PFSK-1 (cell line): ENCODE measurements at regions not wholly inside any gene's neighbourhood (a gene's known extent, or its start where the extent isn't known, plus 50 kb on each side); places are given as distances from the start of the nearest gene placed in this dataset.

Experiments used
- FOXP2 ChIP-seq: optimal IDR thresholded peaks from 2 replicates; pipeline ENCODE3; 2011; ENCODE audit warnings: borderline replicate concordance, control low read depth, inconsistent platforms; ENCODE audit not compliant: insufficient read depth; ENCODE audit errors: extremely low read length, extremely low read depth
- POLR2AphosphoS5 ChIP-seq: IDR thresholded peaks from 2 replicates; pipeline ENCODE4 v1.6.1; 2012; ENCODE audit warnings: low read depth, mild to moderate bottlenecking, control low read depth, low read length, moderate library complexity
- SIN3A ChIP-seq: IDR thresholded peaks from 2 replicates; pipeline ENCODE4 v1.6.1; 2012; ENCODE audit warnings: mild to moderate bottlenecking, low read length, moderate library complexity, borderline replicate concordance; ENCODE audit not compliant: insufficient read depth
- TAF1 ChIP-seq: IDR thresholded peaks from 2 replicates; pipeline ENCODE4 v1.6.1; 2012; ENCODE audit warnings: low read length, control low read depth, borderline replicate concordance; ENCODE audit not compliant: insufficient read depth
- TF ChIP-seq, protein P1 (sequence below), 2 experiments: IDR thresholded peaks; 2 replicates each; pipeline versions ENCODE4 v1.6.1 to v1.8.0; 2011 to 2012; ENCODE audit warnings: low read depth in 2 of 2, low read length in 2 of 2, control low read depth in 1 of 2, inconsistent platforms in 1 of 2, mild to moderate bottlenecking in 1 of 2, moderate library complexity in 1 of 2; ENCODE audit not compliant: insufficient read depth in 1 of 2

DNA sequence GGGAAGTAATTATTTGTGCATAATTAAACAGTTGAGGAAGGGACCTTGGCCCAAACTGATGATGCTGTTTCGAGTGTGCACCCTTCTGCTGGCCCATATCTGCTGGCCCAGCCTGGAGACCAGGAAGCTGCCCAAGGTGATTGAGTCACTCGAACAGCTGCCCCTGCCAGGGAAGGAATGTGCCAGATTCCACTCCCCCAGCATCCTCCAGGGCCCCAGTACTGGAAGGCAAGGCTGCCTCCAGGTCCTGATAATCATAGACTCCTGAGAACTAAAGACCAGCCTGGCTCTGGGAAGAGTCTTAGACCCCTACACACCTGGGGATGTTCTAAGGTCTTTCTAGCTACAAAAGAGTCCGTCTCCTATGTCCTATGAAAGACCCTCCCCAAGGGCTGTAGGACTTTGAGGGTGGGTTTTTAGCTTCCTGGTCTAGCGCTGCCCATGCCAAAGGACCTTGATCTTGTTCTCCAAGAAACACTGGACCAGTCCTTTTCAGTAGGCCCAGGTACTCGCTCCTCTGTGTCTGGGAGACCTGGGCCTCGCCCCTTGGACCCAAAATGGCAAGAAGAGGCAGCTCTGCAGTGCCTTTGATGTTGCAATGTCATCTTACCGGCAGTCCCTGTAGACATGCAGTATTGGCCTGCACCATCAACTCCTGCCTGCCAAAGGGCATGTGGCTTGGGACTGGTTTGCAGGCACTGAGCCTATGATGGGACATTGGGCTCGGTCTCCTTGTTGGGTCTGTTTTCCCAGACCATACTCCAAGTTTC lies 103.2 kb upstream of the GPR26 start:
- TF ChIP-seq SIN3A (no peak), TAF1 (no peak), POLR2AphosphoS5 (no peak), FOXP2 (no peak)
- TF ChIP-seq, protein P1, sequence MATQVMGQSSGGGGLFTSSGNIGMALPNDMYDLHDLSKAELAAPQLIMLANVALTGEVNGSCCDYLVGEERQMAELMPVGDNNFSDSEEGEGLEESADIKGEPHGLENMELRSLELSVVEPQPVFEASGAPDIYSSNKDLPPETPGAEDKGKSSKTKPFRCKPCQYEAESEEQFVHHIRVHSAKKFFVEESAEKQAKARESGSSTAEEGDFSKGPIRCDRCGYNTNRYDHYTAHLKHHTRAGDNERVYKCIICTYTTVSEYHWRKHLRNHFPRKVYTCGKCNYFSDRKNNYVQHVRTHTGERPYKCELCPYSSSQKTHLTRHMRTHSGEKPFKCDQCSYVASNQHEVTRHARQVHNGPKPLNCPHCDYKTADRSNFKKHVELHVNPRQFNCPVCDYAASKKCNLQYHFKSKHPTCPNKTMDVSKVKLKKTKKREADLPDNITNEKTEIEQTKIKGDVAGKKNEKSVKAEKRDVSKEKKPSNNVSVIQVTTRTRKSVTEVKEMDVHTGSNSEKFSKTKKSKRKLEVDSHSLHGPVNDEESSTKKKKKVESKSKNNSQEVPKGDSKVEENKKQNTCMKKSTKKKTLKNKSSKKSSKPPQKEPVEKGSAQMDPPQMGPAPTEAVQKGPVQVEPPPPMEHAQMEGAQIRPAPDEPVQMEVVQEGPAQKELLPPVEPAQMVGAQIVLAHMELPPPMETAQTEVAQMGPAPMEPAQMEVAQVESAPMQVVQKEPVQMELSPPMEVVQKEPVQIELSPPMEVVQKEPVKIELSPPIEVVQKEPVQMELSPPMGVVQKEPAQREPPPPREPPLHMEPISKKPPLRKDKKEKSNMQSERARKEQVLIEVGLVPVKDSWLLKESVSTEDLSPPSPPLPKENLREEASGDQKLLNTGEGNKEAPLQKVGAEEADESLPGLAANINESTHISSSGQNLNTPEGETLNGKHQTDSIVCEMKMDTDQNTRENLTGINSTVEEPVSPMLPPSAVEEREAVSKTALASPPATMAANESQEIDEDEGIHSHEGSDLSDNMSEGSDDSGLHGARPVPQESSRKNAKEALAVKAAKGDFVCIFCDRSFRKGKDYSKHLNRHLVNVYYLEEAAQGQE (IDR thresholded peaks at IDR 0.05; ENCODE audit: insufficient read depth in 1 of 2, low read depth in 2 of 2, low read length in 2 of 2): no peak

DNA sequence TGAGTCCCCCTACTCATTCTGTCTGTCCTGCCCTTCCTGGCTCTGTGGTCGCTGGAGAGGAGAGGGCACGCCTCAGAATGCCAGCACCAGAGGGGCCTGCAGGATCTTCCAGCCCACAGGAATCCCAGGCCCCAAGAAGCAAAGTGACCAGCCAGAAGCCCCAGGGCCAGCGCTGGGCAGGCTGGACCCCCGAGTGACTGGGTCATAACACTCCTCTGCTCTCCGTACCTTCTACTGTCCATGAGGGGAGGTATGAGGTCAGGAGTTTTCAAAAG lies 102.6 kb upstream of the GPR26 start:
- TF ChIP-seq FOXP2 (no peak), SIN3A (no peak), TAF1 (no peak), POLR2AphosphoS5 (no peak)
- TF ChIP-seq, protein P1 (IDR thresholded peaks at IDR 0.05; ENCODE audit: insufficient read depth in 1 of 2, low read depth in 2 of 2, low read length in 2 of 2): no peak

GRCh38 chr10:123563994-123564393 lies 102.2 kb upstream of the GPR26 start:
- TF ChIP-seq POLR2AphosphoS5: no peak
- no peak for TF ChIP-seq TAF1
- TF ChIP-seq, protein P1 (IDR thresholded peaks at IDR 0.05; ENCODE audit: insufficient read depth in 1 of 2, low read depth in 2 of 2, low read length in 2 of 2): no peak
- no peak for TF ChIP-seq SIN3A
- TF ChIP-seq FOXP2: no peak

DNA sequence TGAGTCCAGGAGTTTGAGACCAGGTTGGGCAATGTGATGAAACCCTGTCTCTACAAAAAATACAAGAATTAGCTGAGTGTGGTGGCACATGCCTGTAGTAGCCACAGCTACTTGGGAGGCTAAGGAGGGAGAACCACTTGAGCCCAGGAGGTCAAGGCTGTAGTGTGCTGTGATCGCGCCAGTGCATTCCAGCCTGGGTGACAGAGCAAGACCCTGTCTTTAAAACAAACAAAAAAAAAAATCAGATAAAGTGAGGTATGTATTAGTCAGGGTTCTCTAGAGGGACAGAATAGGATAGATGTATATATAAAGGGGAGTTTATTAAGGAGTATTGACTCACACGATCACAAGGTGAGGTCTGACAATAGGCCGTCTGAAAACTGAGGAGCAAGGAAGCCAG lies 101.5 kb upstream of the GPR26 start:
- TF ChIP-seq SIN3A: no peak
- TF ChIP-seq POLR2AphosphoS5: no peak
- TF ChIP-seq, protein P1 (IDR thresholded peaks at IDR 0.05; ENCODE audit: insufficient read depth in 1 of 2, low read depth in 2 of 2, low read length in 2 of 2): no peak
- TF ChIP-seq FOXP2: no peak
- TF ChIP-seq TAF1: no peak

DNA sequence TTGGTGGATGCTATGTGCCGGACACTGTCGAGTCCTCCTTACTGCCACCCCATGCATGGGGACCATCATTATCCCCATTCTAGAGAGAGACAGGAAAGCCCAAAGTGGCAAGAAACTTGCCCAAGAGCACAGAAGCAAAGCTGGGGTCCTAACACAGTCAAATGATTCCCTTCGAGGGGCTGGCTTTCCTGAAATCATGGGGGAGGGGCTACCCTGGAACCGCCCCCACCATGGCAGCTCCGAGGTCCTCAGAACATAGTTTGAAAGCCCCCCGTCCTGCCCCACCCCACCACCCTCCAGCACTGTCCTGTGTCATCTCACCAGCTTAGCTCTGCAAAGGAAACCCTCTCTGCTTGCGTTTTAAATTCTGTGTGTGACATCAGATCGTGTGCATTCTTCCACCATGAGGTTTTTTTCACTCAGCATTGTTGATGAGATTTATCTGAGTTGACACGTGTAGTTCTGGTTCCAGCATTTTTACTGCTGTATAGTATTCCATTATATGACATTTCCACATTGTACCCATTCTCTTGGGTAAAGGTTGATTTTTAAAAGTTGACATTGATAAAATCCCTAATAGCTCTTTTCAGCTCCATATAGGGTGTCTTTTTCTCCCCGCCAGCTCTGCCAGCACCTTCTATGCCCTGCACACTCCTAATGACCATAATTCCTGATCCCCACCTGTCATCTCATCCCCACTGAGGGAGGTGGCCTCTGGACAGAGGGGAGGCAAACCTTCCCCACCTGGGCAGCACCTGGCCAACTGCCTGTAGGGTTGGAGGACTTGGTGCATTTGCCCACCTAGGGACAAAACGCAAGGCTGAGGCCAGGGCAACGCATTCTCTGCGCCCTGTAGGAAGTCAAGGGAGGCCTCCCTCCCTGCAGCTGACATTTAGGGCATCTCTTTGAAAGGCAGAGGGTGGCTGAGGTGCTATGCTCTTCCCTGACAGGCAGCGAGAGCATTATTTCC lies 100.2 kb upstream of the GPR26 start:
- TF ChIP-seq, protein P1 (IDR thresholded peaks at IDR 0.05; ENCODE audit: insufficient read depth in 1 of 2, low read depth in 2 of 2, low read length in 2 of 2): no peak
- TF ChIP-seq TAF1: no peak
- TF ChIP-seq SIN3A: no peak
- TF ChIP-seq POLR2AphosphoS5: no peak
- TF ChIP-seq FOXP2: no peak
